ENCODE measurements at regions not wholly inside any gene's neighbourhood (a gene's known extent, or its start where the extent isn't known, plus 50 kb on each side); places are given as distances from the start of the nearest gene placed in this dataset.

GRCh38 chr2:238785528-238785860 lies 62.4 kb upstream of the TWIST2 start:
- TF ChIP-seq EZH2phosphoT487 (conservative IDR thresholded peaks at IDR 0.05; ENCODE audit: low read length): no peak
- TF ChIP-seq, protein P1, sequence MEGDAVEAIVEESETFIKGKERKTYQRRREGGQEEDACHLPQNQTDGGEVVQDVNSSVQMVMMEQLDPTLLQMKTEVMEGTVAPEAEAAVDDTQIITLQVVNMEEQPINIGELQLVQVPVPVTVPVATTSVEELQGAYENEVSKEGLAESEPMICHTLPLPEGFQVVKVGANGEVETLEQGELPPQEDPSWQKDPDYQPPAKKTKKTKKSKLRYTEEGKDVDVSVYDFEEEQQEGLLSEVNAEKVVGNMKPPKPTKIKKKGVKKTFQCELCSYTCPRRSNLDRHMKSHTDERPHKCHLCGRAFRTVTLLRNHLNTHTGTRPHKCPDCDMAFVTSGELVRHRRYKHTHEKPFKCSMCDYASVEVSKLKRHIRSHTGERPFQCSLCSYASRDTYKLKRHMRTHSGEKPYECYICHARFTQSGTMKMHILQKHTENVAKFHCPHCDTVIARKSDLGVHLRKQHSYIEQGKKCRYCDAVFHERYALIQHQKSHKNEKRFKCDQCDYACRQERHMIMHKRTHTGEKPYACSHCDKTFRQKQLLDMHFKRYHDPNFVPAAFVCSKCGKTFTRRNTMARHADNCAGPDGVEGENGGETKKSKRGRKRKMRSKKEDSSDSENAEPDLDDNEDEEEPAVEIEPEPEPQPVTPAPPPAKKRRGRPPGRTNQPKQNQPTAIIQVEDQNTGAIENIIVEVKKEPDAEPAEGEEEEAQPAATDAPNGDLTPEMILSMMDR (IDR thresholded peaks at IDR 0.05; ENCODE audit: insufficient read depth, low read length, poor library complexity, severe bottlenecking): no peak
